Ovary (tissue), 7 donors: ENCODE measurements at regions not wholly inside any gene's neighbourhood (a gene's known extent, or its start where the extent isn't known, plus 50 kb on each side); places are given as distances from the start of the nearest gene placed in this dataset.

ENCODE experiments used
- DNase-seq, 5 donors: peaks; one replicate each; pipeline ENCODE4 v3.0.0-alpha.2; 2019 to 2020
- H3K27ac ChIP-seq, 2 donors: fragments of 200-600 bp; one replicate each; pipeline versions ENCODE4 v1.5.1 to v1.8.0; 2019 to 2022
- H3K27me3 ChIP-seq: fragments of 200-600 bp; one replicate; pipeline ENCODE4 v1.8.0; 2022
- H3K36me3 ChIP-seq: fragments of 200-600 bp; sonication (generic); one replicate; pipeline ENCODE4 v1.5.1; 2019
- H3K4me1 ChIP-seq: one replicate; pipeline ENCODE4 v1.8.1; 2013; ENCODE audit warnings: mild to moderate bottlenecking, moderate library complexity; ENCODE audit not compliant: insufficient read depth
- H3K4me3 ChIP-seq: fragments of 200-600 bp; sonication (generic); one replicate; pipeline ENCODE4 v1.5.1; 2017
- H3K9me3 ChIP-seq, 2 donors: fragments of 200-600 bp in 1 of 2; sonication (generic) in 1 of 2; one replicate each; pipeline versions ENCODE4 v1.5.1 to v1.8.1; 2013 to 2019; ENCODE audit warnings: mild to moderate bottlenecking in 1 of 2, moderate library complexity in 1 of 2
- EP300 ChIP-seq: sonication (generic); formaldehyde crosslinking; IDR thresholded peaks from one replicate; pipeline ENCODE4 v1.6.1; 2017; ENCODE audit warnings: antibody characterized with exemption
- POLR2A ChIP-seq: fragments of 450-650 bp; IDR thresholded peaks from one replicate; pipeline ENCODE4 v1.6.1; 2017; ENCODE audit warnings: antibody characterized with exemption, mild to moderate bottlenecking, moderate library complexity
- WGBS, 3 donors: extraction: QIAGEN DNeasy Blood & Tissue Kit in 1 of 3; methylation state at CpG; one replicate each; pipeline versions ENCODE4 v1.1.5 to v1.1.7; 2013 to 2017; 5-methylcytosine and 5-hydroxymethylcytosine counted together
- intact Hi-C, 4 donors: fragments of 100-400 bp; cut with DNase I; formaldehyde crosslinking; loops; one replicate each; pipeline versions ENCODE4 v1.11.0 to v1.15.1; 2022 to 2023
- TF ChIP-seq, protein P1 (sequence below), 3 donors: fragments of 450-650 bp in 2 of 3; fragments of 200-600 bp in 1 of 3; IDR thresholded peaks; one replicate each; pipeline versions ENCODE4 v1.5.1 to v1.8.0; 2016 to 2022; ENCODE audit warnings: antibody characterized with exemption in 3 of 3, mild to moderate bottlenecking in 1 of 3
- donor health status: DM: no; HTN: no; CAD: no; lungs with moderate emphysema.
- donor health status: DM: no; HTN: no; CAD: no.
- donor health status: Bipolar disorder and iron deficiency.
- donor health status: DM: no; HTN: no; CAD: no.
- donor health status: DM: yes; HTN: yes; CAD: no.

DNA sequence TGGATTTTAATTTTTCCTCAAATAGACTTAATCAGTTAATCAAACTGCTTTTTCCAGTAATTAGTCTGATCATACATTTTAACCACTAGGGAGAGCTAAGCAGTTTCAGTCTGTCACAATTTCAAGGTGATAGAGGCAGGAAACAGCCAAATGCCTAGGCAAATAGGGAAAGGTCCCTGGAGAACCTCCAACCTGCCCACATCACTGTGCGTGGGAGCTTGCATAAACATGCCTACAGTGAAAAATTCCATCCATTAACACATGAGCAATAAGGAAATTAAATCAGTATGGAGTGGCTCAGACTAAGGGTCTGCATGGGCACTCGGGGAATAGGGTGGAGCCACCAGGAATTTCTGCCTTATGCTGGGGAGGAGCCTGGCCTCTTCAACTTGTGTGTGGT lies 74.6 kb downstream of the AASDHPPT start:
- no peaks in the 10 kb centered on the region for H3K36me3 ChIP-seq

DNA sequence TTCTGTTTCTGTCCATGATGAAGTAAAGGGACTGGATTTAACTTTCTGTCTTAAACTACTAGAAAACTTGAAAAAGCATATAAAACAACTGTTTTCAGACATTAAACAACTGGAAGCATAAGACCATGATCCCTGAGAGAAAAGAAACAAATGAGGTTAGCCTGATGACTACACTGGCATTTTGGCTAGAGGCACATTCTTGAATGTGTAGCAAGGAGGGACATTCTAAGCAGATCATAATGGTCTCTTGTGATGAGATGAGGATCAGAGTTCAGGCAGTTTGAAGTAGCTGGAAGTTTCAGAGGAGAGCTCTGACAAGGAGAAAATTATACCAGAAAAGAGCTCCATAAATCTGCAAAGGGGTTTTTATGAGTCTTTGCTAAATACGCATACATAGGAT lies 75.4 kb downstream of the AASDHPPT start:
- Histone ChIP-seq H3K4me3 (no peak overlapping the region), H3K4me1 (no peaks in the 10 kb centered on the region), H3K27me3 (no peaks in the 10 kb centered on the region), H3K9me3 (no peaks in the 10 kb centered on the region), H3K36me3 (no peaks in the 10 kb centered on the region), H3K27ac (no peak overlapping the region)
- no peak for DNase-seq
- intact Hi-C loops = no loop called here
- TF ChIP-seq EP300 (no peak), POLR2A (no peak)
- TF ChIP-seq, protein P1, sequence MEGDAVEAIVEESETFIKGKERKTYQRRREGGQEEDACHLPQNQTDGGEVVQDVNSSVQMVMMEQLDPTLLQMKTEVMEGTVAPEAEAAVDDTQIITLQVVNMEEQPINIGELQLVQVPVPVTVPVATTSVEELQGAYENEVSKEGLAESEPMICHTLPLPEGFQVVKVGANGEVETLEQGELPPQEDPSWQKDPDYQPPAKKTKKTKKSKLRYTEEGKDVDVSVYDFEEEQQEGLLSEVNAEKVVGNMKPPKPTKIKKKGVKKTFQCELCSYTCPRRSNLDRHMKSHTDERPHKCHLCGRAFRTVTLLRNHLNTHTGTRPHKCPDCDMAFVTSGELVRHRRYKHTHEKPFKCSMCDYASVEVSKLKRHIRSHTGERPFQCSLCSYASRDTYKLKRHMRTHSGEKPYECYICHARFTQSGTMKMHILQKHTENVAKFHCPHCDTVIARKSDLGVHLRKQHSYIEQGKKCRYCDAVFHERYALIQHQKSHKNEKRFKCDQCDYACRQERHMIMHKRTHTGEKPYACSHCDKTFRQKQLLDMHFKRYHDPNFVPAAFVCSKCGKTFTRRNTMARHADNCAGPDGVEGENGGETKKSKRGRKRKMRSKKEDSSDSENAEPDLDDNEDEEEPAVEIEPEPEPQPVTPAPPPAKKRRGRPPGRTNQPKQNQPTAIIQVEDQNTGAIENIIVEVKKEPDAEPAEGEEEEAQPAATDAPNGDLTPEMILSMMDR (IDR thresholded peaks at IDR 0.05) = no peak
- WGBS, 3 donors = 3 to 15% (median 9%) methylated on average over 1 of the region's 1 CpG

More for the DNA sequence above, 74.6 kb downstream of the AASDHPPT start:
- no peak for TF ChIP-seq POLR2A
- TF ChIP-seq, protein P1 (IDR thresholded peaks at IDR 0.05) = no peak
- no peak for TF ChIP-seq EP300
- H3K27ac ChIP-seq = no peak overlapping the region
- H3K4me3 ChIP-seq = no peak overlapping the region
- DNase-seq = no peak
- no peaks in the 10 kb centered on the region for H3K27me3 ChIP-seq
- H3K4me1 ChIP-seq = no peaks in the 10 kb centered on the region
- H3K9me3 ChIP-seq = no peaks in the 10 kb centered on the region
- 24 to 28% (median 27%) methylated on average over 2 of the region's 2 CpGs for WGBS, 3 donors
- intact Hi-C loops = no loop called here

DNA sequence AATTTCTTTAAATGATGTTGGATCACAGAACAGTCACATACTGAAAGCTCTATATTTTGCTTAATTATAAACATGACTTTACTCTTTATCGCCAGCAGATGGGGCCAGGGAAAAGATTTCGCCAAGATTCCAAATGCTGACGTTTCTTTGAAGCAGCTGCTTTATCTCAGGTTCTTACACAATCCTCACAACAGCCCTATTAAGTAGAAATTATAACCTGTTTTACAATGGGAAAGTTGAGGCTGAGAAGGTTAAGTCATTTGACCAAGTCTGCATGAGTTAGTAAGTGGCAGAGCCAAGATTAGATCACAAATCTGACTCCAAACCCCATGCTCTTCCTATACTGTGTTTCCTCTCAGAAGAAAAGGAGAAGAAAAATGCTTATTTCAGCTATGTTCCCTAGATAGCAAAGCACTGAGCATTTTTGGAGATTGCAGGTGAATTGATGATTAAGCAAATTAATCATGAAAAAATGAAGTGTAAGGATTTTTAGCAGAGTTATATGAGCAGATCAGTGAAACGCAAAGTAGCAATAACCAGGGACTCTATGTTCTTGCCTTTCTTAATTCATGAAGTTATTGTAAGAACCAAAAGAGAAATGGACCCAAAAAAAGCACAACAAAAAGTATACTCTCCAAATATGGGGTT lies 79.0 kb downstream of the AASDHPPT start:
- Histone ChIP-seq H3K27me3 (no peaks in the 10 kb centered on the region), H3K27ac (no peak overlapping the region), H3K4me1 (no peaks in the 10 kb centered on the region), H3K4me3 (no peak overlapping the region), H3K9me3 (no peaks in the 10 kb centered on the region), H3K36me3 (no peaks in the 10 kb centered on the region)
- 10 to 15% (median 14%) methylated on average over 4 of the region's 4 CpGs for WGBS, 3 donors
- intact Hi-C loops = no loop called here
- peak in 3 of 5 donors; percentile 15 to 30 (median 20) for DNase-seq
- no peak for TF ChIP-seq EP300
- TF ChIP-seq, protein P1 (IDR thresholded peaks at IDR 0.05) = peak in 2 of 3 donors; percentile 18 to 45
- TF ChIP-seq POLR2A = no peak

GRCh38 chr11:106158406-106158805 lies 80.9 kb downstream of the AASDHPPT start:
- 54 to 62% (median 58%) methylated on average over 3 of the region's 3 CpGs for WGBS, 3 donors
- no peak for TF ChIP-seq POLR2A
- no peak for TF ChIP-seq EP300
- TF ChIP-seq, protein P1 (IDR thresholded peaks at IDR 0.05) = no peak
- H3K9me3 ChIP-seq = no peaks in the 10 kb centered on the region
- H3K27ac ChIP-seq = no peak overlapping the region
- no peak overlapping the region for H3K4me3 ChIP-seq
- no peaks in the 10 kb centered on the region for H3K36me3 ChIP-seq
- no peaks in the 10 kb centered on the region for H3K4me1 ChIP-seq
- intact Hi-C loops = no loop called here
- no peaks in the 10 kb centered on the region for H3K27me3 ChIP-seq
- no peak for DNase-seq
